ENCODE measurements at regions not wholly inside any gene's neighbourhood (a gene's known extent, or its start where the extent isn't known, plus 50 kb on each side); places are given as distances from the start of the nearest gene placed in this dataset.

DNA sequence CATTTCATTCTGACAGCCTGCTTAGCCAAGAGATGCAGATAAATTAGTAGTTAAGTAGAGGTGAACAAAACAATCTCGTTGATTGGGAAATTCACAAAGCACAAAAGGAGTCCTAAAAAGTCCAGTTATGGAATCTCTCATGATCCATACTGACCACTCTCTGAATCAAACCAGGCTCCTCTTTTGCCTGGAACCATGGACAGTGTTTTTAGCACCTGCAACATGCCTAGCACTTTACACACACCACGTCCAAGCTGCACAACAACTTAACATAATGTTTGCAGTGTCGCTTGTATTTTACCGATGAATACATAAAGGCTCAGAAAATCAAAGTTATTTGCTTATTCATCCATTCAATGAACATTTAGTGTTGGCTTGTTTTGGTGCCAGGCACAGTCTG lies 101.8 kb upstream of the ST8SIA2 start:
- Histone ChIP-seq H3K27ac (ENCODE audit: low read length) (no peak overlapping the region), H3K9me2 (replicated peaks; ENCODE audit: low read length) (no peaks in the 10 kb centered on the region), H3K79me2 (ENCODE audit: low read length) (no peaks in the 10 kb centered on the region), H3K9ac (ENCODE audit: low read length) (no peak overlapping the region), H3K27me3 (ENCODE audit: low read length) (peaks cover 23% of the 10 kb centered on the region; the same call in 1 of the 2 replicates), H3K4me3 (ENCODE audit: low read length) (no peak overlapping the region), H3K4me1 (ENCODE audit: insufficient read depth, low read length) (no peaks in the 10 kb centered on the region), H3F3A (ENCODE audit: low read length, unreplicated experiment) (no peaks in the 10 kb centered on the region), H3K4me2 (ENCODE audit: low read length) (no peak overlapping the region), H3K36me3 (ENCODE audit: low read depth, low read length) (no peaks in the 10 kb centered on the region), H3K9me3 (ENCODE audit: low read length) (no peaks in the 10 kb centered on the region), H2AFZ (ENCODE audit: low read length) (no peak overlapping the region), H4K20me1 (ENCODE audit: low read length) (no peaks in the 10 kb centered on the region)
- ChIA-PET CTCF (no interaction called here), POLR2A (ENCODE audit: unreplicated experiment) (no interaction called here)
- BruUV-seq (replicated peaks), result no TSS peak
- TF ChIP-seq EZH2 (IDR thresholded peaks at IDR 0.05; ENCODE audit: low read length, unreplicated experiment), result no peak
- TF ChIP-seq EZH2phosphoT487 (IDR thresholded peaks at IDR 0.05; ENCODE audit: borderline replicate concordance, low read length), result no peak
- intact Hi-C loops (cut with micrococcal nuclease), result no loop called here
- ATAC-seq (no peak), DNase-seq (no peak)

DNA sequence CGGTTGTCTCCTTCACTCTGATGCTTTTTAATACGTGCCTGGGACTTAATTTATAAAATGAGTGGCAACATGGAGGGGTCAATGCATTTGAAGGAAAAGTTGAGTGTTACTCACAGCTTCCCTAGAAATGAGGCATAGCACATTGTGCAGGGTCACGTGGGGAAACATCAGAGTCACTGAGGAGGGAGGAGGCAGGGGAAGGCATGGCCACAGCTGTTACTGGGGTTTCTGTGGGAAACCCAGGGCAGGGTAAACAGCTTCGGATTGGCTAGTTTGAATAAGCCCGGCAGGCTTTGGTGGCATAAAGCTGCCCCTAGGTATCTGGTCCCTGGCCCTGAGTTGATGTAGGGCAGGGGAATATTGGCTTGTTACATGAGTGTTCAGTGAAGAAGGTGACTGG lies 98.9 kb upstream of the ST8SIA2 start:
- Histone ChIP-seq H3K9me2 (replicated peaks; ENCODE audit: low read length) (no peaks in the 10 kb centered on the region), H3K36me3 (ENCODE audit: low read depth, low read length) (no peaks in the 10 kb centered on the region), H3K4me2 (ENCODE audit: low read length) (no peak overlapping the region), H3K4me1 (ENCODE audit: insufficient read depth, low read length) (no peaks in the 10 kb centered on the region), H3K9me3 (ENCODE audit: low read length) (no peaks in the 10 kb centered on the region), H3K4me3 (ENCODE audit: low read length) (no peak overlapping the region), H3K27ac (ENCODE audit: low read length) (no peak overlapping the region), H2AFZ (ENCODE audit: low read length) (no peak overlapping the region), H4K20me1 (ENCODE audit: low read length) (no peaks in the 10 kb centered on the region), H3F3A (ENCODE audit: low read length, unreplicated experiment) (no peaks in the 10 kb centered on the region), H3K9ac (ENCODE audit: low read length) (no peak overlapping the region), H3K27me3 (ENCODE audit: low read length) (peaks cover 28% of the 10 kb centered on the region; the same call in 1 of the 2 replicates), H3K79me2 (ENCODE audit: low read length) (no peaks in the 10 kb centered on the region)
- ChIA-PET CTCF (no interaction called here), POLR2A (ENCODE audit: unreplicated experiment) (no interaction called here)
- TF ChIP-seq EZH2 (IDR thresholded peaks at IDR 0.05; ENCODE audit: low read length, unreplicated experiment), result no peak
- no peak for TF ChIP-seq EZH2phosphoT487 (IDR thresholded peaks at IDR 0.05; ENCODE audit: borderline replicate concordance, low read length)
- no peak for TF ChIP-seq CTCF (conservative IDR thresholded peaks at IDR 0.05; ENCODE audit: low read depth, low read length)
- intact Hi-C loops (cut with micrococcal nuclease), result no loop called here
- DNase-seq (no peak), ATAC-seq (no peak)
- no TSS peak for BruUV-seq (replicated peaks)

DNA sequence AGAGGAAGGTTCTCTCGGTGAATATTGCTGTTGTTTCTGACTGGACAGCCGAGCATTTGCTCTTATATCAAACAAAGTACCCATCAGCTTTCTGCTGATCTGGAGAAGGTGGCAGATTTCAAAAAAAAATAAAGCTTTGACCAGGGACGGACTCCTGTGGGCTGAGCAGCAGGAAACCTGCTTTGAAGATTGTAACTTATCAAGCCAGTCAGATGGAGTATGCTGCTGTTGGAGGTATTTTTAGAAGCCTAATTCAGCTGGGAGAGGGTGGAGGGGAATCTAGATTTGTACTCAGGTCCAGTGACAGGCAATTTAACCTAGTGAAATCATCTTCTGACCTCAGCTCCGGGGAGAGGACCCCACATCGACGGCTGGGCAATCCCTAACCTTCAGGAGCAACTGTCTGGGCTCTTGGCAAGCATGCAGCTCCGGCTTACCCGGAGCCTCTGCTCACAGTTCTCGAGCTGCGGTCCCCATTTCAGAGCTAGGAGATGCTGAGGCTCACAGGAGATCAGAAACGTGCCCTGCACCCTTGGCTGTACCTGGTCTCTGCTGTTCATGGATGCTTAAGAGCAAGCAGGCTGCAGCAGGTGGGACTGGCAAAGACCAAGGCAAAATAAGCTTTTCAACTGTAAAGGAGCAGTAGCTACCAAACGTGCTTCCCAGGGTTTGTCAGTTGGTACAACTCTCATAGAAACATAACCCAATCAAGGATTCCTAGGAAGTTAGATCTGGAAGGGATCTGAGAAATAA lies 89.3 kb upstream of the ST8SIA2 start:
- no TSS peak for BruUV-seq (replicated peaks)
- H3K36me3 ChIP-seq (ENCODE audit: low read depth, low read length), result no peaks in the 10 kb centered on the region
- ATAC-seq, result no peak
- no peak overlapping the region for H3K9ac ChIP-seq (ENCODE audit: low read length)
- H3K9me2 ChIP-seq (replicated peaks; ENCODE audit: low read length), result no peaks in the 10 kb centered on the region
- intact Hi-C loops (cut with micrococcal nuclease), result no loop called here
- TF ChIP-seq EZH2phosphoT487 (IDR thresholded peaks at IDR 0.05; ENCODE audit: borderline replicate concordance, low read length) (no peak), EZH2 (IDR thresholded peaks at IDR 0.05; ENCODE audit: low read length, unreplicated experiment) (no peak), CTCF (conservative IDR thresholded peaks at IDR 0.05; ENCODE audit: low read depth, low read length) (no peak)
- no peak for DNase-seq
- no peaks in the 10 kb centered on the region for H3K79me2 ChIP-seq (ENCODE audit: low read length)
- no peaks in the 10 kb centered on the region for H3F3A ChIP-seq (ENCODE audit: low read length, unreplicated experiment)
- no peaks in the 10 kb centered on the region for H4K20me1 ChIP-seq (ENCODE audit: low read length)
- no peak overlapping the region for H3K4me3 ChIP-seq (ENCODE audit: low read length)
- peaks cover 27% of the 10 kb centered on the region; the same call in 1 of the 2 replicates for H3K27me3 ChIP-seq (ENCODE audit: low read length)
- H3K9me3 ChIP-seq (ENCODE audit: low read length), result no peaks in the 10 kb centered on the region
- no peak overlapping the region for H3K4me2 ChIP-seq (ENCODE audit: low read length)
- ChIA-PET CTCF (no interaction called here), POLR2A (ENCODE audit: unreplicated experiment) (no interaction called here)
- H3K4me1 ChIP-seq (ENCODE audit: insufficient read depth, low read length), result no peaks in the 10 kb centered on the region
- no peak overlapping the region for H2AFZ ChIP-seq (ENCODE audit: low read length)
- no peak overlapping the region for H3K27ac ChIP-seq (ENCODE audit: low read length)
